ENCODE measurements at regions not wholly inside any gene's neighbourhood (a gene's known extent, or its start where the extent isn't known, plus 50 kb on each side); places are given as distances from the start of the nearest gene placed in this dataset.

GRCh38 chr1:29679828-29680558, 443.7 kb downstream of the PTPRU start:
- TF ChIP-seq POLR2A (IDR thresholded peaks at IDR 0.05) = no peak
- TF ChIP-seq, protein P1, sequence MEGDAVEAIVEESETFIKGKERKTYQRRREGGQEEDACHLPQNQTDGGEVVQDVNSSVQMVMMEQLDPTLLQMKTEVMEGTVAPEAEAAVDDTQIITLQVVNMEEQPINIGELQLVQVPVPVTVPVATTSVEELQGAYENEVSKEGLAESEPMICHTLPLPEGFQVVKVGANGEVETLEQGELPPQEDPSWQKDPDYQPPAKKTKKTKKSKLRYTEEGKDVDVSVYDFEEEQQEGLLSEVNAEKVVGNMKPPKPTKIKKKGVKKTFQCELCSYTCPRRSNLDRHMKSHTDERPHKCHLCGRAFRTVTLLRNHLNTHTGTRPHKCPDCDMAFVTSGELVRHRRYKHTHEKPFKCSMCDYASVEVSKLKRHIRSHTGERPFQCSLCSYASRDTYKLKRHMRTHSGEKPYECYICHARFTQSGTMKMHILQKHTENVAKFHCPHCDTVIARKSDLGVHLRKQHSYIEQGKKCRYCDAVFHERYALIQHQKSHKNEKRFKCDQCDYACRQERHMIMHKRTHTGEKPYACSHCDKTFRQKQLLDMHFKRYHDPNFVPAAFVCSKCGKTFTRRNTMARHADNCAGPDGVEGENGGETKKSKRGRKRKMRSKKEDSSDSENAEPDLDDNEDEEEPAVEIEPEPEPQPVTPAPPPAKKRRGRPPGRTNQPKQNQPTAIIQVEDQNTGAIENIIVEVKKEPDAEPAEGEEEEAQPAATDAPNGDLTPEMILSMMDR (IDR thresholded peaks at IDR 0.05 in 4 of 5, conservative IDR thresholded peaks at IDR 0.05 in 1 of 5) = no peak

Data from gastrocnemius medialis (tissue), 4 donors.